ENCODE measurements at regions not wholly inside any gene's neighbourhood (a gene's known extent, or its start where the extent isn't known, plus 50 kb on each side); places are given as distances from the start of the nearest gene placed in this dataset.
"Not testable (repeated sequence)": the region's sequence is repeated elsewhere in the genome, so short reads cannot be mapped to it uniquely, and the experiment has no call there.

GRCh38 chr5:56725711-56726411 is 89.5 kb upstream of the MAP3K1 start:
- H3K4me1 ChIP-seq = no peaks in the 10 kb centered on the region
- no peaks in the 10 kb centered on the region for H3K27me3 ChIP-seq
- H3K9ac ChIP-seq (ENCODE audit: low read depth in 2 of 2, low read length in 2 of 2) = no peak overlapping the region
- no peaks in the 10 kb centered on the region for H3K36me3 ChIP-seq
- H3K9me3 ChIP-seq = no peaks in the 10 kb centered on the region
- intact Hi-C loops (cut with DNase I) = no loop called here
- no peak for DNase-seq
- no peak for TF ChIP-seq CTCF (IDR thresholded peaks at IDR 0.05)
- no peak overlapping the region for H3K27ac ChIP-seq
- no peak overlapping the region for H3K4me3 ChIP-seq

- H3K9ac ChIP-seq (ENCODE audit: low read depth in 2 of 2, low read length in 2 of 2); H3K27me3 ChIP-seq; intact Hi-C loops (cut with DNase I); H3K4me1 ChIP-seq; H3K9me3 ChIP-seq; H3K36me3 ChIP-seq; H3K4me3 ChIP-seq; H3K27ac ChIP-seq; DNase-seq: not testable (repeated sequence)
Measured at GRCh38 chr5:56724857-56725256, 90.5 kb upstream of the MAP3K1 start.

- Histone ChIP-seq H3K27me3 (no peaks in the 10 kb centered on the region), H3K9ac (ENCODE audit: low read depth in 2 of 2, low read length in 2 of 2) (no peak overlapping the region), H3K9me3 (no peaks in the 10 kb centered on the region), H3K36me3 (no peaks in the 10 kb centered on the region), H3K4me1 (no peaks in the 10 kb centered on the region), H3K4me3 (no peak overlapping the region), H3K27ac (no peak overlapping the region)
- intact Hi-C loops (cut with DNase I) = no loop called here
- TF ChIP-seq CTCF (IDR thresholded peaks at IDR 0.05) = no peak
- DNase-seq = no peak
Measured at GRCh38 chr5:56722317-56722716, 93.0 kb upstream of the MAP3K1 start.

- no peak for TF ChIP-seq CTCF (IDR thresholded peaks at IDR 0.05)
- Histone ChIP-seq H3K9me3 (no peaks in the 10 kb centered on the region), H3K4me3 (no peak overlapping the region), H3K27me3 (no peaks in the 10 kb centered on the region), H3K9ac (ENCODE audit: low read depth in 2 of 2, low read length in 2 of 2) (no peak overlapping the region), H3K27ac (no peak overlapping the region), H3K4me1 (no peaks in the 10 kb centered on the region), H3K36me3 (no peaks in the 10 kb centered on the region)
- intact Hi-C loops (cut with DNase I) = no loop called here
- no peak for DNase-seq
Measured at GRCh38 chr5:56717253-56717987, 97.9 kb upstream of the MAP3K1 start.

GRCh38 chr5:56715986-56716385 is 99.4 kb upstream of the MAP3K1 start:
- no peak overlapping the region for H3K27ac ChIP-seq
- no peak overlapping the region for H3K4me3 ChIP-seq
- H3K27me3 ChIP-seq = no peaks in the 10 kb centered on the region
- no peak for TF ChIP-seq CTCF (IDR thresholded peaks at IDR 0.05)
- H3K4me1 ChIP-seq = no peaks in the 10 kb centered on the region
- no peak for DNase-seq
- H3K9me3 ChIP-seq = no peaks in the 10 kb centered on the region
- H3K36me3 ChIP-seq = no peaks in the 10 kb centered on the region
- intact Hi-C loops (cut with DNase I) = no loop called here
- H3K9ac ChIP-seq (ENCODE audit: low read depth in 2 of 2, low read length in 2 of 2) = no peak overlapping the region

Measured in colonic mucosa (tissue), 4 donors.